Tibial nerve (tissue), 4 donors: ENCODE measurements at regions not wholly inside any gene's neighbourhood (a gene's known extent, or its start where the extent isn't known, plus 50 kb on each side); places are given as distances from the start of the nearest gene placed in this dataset.

Experiments
- DNase-seq, 2 donors: peaks; one replicate each; pipeline ENCODE4 v3.0.0-alpha.2; 2019; ENCODE audit warnings: low spot score in 2 of 2
- H3K27ac ChIP-seq, 4 donors: fragments of 200-600 bp; sonication (generic) in 3 of 4; one replicate each; pipeline ENCODE4 v1.5.1; 2017 to 2019; ENCODE audit warnings: mild to moderate bottlenecking in 1 of 4
- H3K27me3 ChIP-seq, 2 donors: fragments of 200-600 bp; sonication (generic) in 1 of 2; one replicate each; pipeline versions ENCODE4 v1.5.1 to v1.6.0; 2017 to 2019
- H3K36me3 ChIP-seq, 3 donors: fragments of 200-600 bp; sonication (generic); one replicate each; pipeline ENCODE4 v1.5.1; 2018 to 2019
- H3K4me1 ChIP-seq, 4 donors: fragments of 200-600 bp; sonication (generic) in 3 of 4; one replicate each; pipeline ENCODE4 v1.5.1; 2017 to 2019
- H3K4me3 ChIP-seq, 4 donors: fragments of 200-600 bp; sonication (generic) in 3 of 4; one replicate each; pipeline ENCODE4 v1.5.1; 2017 to 2019; ENCODE audit warnings: mild to moderate bottlenecking in 1 of 4, moderate library complexity in 1 of 4
- H3K9me3 ChIP-seq, 4 donors: fragments of 200-600 bp; sonication (generic) in 3 of 4; one replicate each; pipeline ENCODE4 v1.5.1; 2017 to 2019
- CTCF ChIP-seq, 5 experiments: fragments of 200-600 bp in 3 of 5; fragments of 450-650 bp in 2 of 5; sonication (generic) in 3 of 5; IDR thresholded peaks; one replicate each; pipeline ENCODE4 v1.5.1; 2016 to 2019; ENCODE audit warnings: antibody characterized with exemption in 5 of 5, mild to moderate bottlenecking in 3 of 5, moderate library complexity in 2 of 5
- EP300 ChIP-seq, 2 donors: sonication (generic); formaldehyde crosslinking; IDR thresholded peaks; one replicate each; pipeline ENCODE4 v1.6.1; 2017; ENCODE audit warnings: antibody characterized with exemption in 2 of 2, mild to moderate bottlenecking in 1 of 2
- POLR2A ChIP-seq, 2 donors: fragments of 450-650 bp; IDR thresholded peaks; one replicate each; pipeline ENCODE4 v1.6.1; 2017; ENCODE audit warnings: antibody characterized with exemption in 2 of 2, mild to moderate bottlenecking in 2 of 2, moderate library complexity in 2 of 2
- WGBS, 2 donors: methylation state at CpG; one replicate each; pipeline ENCODE4 v1.1.5; 2018; 5-methylcytosine and 5-hydroxymethylcytosine counted together

DNA sequence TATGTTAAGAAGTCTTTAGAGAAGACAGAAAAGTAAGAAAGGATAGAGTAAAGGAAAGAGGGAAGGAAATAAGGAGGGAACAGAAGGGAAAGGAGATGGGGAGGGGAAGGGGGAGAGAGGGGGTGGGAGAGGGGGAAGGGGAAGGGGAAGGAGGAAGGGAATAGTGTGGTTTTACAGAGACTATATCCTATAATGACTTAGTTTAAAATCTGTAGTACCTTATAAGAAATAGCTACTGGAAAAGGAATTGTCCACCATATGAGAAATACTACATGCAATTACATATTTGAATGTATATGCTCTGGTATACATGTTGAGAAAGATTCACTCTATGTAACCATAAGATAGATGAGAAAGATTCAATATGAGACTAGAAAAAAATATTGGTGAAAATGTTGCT lies 1042.3 kb downstream of the BRINP3 start:
- H3K36me3 ChIP-seq: no peaks in the 10 kb centered on the region
- H3K27ac ChIP-seq: no peak overlapping the region
- no peak for DNase-seq
- no peaks in the 10 kb centered on the region for H3K4me1 ChIP-seq
- H3K9me3 ChIP-seq: no peaks in the 10 kb centered on the region
- H3K4me3 ChIP-seq: no peak overlapping the region
- TF ChIP-seq CTCF (IDR thresholded peaks at IDR 0.05) (no peak), POLR2A (IDR thresholded peaks at IDR 0.05) (no peak), EP300 (IDR thresholded peaks at IDR 0.05) (no peak)
- H3K27me3 ChIP-seq: no peaks in the 10 kb centered on the region

DNA sequence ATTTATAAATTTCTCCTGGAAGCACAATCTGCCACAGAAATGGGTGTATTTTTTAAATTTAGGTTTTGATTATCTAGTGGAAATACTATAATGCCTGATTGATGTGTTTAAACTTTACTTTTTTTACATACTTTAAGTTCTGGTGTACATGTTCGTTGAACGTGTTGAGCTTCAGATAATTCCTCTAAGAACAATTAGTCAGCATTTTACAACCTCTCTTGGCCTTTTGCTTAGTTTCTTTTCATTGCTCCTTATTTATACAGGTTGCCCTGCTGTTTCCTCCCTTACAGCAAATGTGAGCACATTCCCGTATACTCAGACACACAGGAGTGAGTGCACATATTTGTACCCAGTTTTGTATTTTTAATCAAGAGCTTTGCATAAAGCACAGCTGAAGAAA lies 1038.9 kb downstream of the BRINP3 start:
- 57% methylated on average over 3 of the region's 3 CpGs for WGBS, 2 donors
- no peaks in the 10 kb centered on the region for H3K4me1 ChIP-seq
- no peak for DNase-seq
- TF ChIP-seq EP300 (IDR thresholded peaks at IDR 0.05) (no peak), POLR2A (IDR thresholded peaks at IDR 0.05) (no peak), CTCF (IDR thresholded peaks at IDR 0.05) (no peak)
- H3K9me3 ChIP-seq: no peaks in the 10 kb centered on the region
- no peaks in the 10 kb centered on the region for H3K27me3 ChIP-seq
- no peak overlapping the region for H3K27ac ChIP-seq
- H3K4me3 ChIP-seq: no peak overlapping the region
- H3K36me3 ChIP-seq: no peaks in the 10 kb centered on the region

- H3K36me3 ChIP-seq: no peaks in the 10 kb centered on the region
- DNase-seq: no peak
- no peak for TF ChIP-seq EP300 (IDR thresholded peaks at IDR 0.05)
- no peak for TF ChIP-seq POLR2A (IDR thresholded peaks at IDR 0.05)
- TF ChIP-seq CTCF (IDR thresholded peaks at IDR 0.05): no peak
- H3K27ac ChIP-seq: no peak overlapping the region
- H3K4me3 ChIP-seq: no peak overlapping the region
- no peaks in the 10 kb centered on the region for H3K27me3 ChIP-seq
- H3K4me1 ChIP-seq: no peaks in the 10 kb centered on the region
- WGBS, 2 donors: 50 to 55% methylated on average over 4 of the region's 4 CpGs
- H3K9me3 ChIP-seq: no peaks in the 10 kb centered on the region
Observed at GRCh38 chr1:189463166-189463565, 1014.5 kb downstream of the BRINP3 start.

- no peak for DNase-seq
- no peaks in the 10 kb centered on the region for H3K4me1 ChIP-seq
- H3K9me3 ChIP-seq: no peaks in the 10 kb centered on the region
- no peak for TF ChIP-seq POLR2A (IDR thresholded peaks at IDR 0.05)
- no peak for TF ChIP-seq EP300 (IDR thresholded peaks at IDR 0.05)
- no peak for TF ChIP-seq CTCF (IDR thresholded peaks at IDR 0.05)
- WGBS, 2 donors: 81 to 85% methylated on average over 2 of the region's 2 CpGs
- H3K27ac ChIP-seq: no peak overlapping the region
- no peak overlapping the region for H3K4me3 ChIP-seq
- no peaks in the 10 kb centered on the region for H3K27me3 ChIP-seq
- H3K36me3 ChIP-seq: no peaks in the 10 kb centered on the region
Observed at GRCh38 chr1:189496768-189497167, 980.9 kb downstream of the BRINP3 start.

GRCh38 chr1:189499736-189500135 lies 977.9 kb downstream of the BRINP3 start:
- no peak for DNase-seq
- TF ChIP-seq CTCF (IDR thresholded peaks at IDR 0.05): no peak
- no peak for TF ChIP-seq EP300 (IDR thresholded peaks at IDR 0.05)
- TF ChIP-seq POLR2A (IDR thresholded peaks at IDR 0.05): no peak
- H3K4me3 ChIP-seq: no peak overlapping the region
- no peaks in the 10 kb centered on the region for H3K36me3 ChIP-seq
- no peaks in the 10 kb centered on the region for H3K4me1 ChIP-seq
- WGBS, 2 donors: 80 to 89% methylated on average over 4 of the region's 4 CpGs
- no peak overlapping the region for H3K27ac ChIP-seq
- no peaks in the 10 kb centered on the region for H3K27me3 ChIP-seq
- peaks cover 0 to under 1% (median 0%) of the 10 kb centered on the region in 4 donors for H3K9me3 ChIP-seq
